HL-60 (cell line): ENCODE measurements at regions not wholly inside any gene's neighbourhood (a gene's known extent, or its start where the extent isn't known, plus 50 kb on each side); places are given as distances from the start of the nearest gene placed in this dataset.

ENCODE experiments used
- CTCF ChIP-seq: IDR thresholded peaks from one replicate; pipeline ENCODE4 v1.5.1; 2011; ENCODE audit warnings: low read length, control low read depth, inconsistent platforms; ENCODE audit not compliant: insufficient read depth
- GABPA ChIP-seq: IDR thresholded peaks from 2 replicates; pipeline ENCODE4 v1.6.1; 2012; ENCODE audit warnings: low read depth
- POLR2AphosphoS5 ChIP-seq: IDR thresholded peaks from 2 replicates; pipeline ENCODE4 v1.6.1; 2012; ENCODE audit warnings: low read depth

- TF ChIP-seq CTCF, result no peak
- no peak for TF ChIP-seq POLR2AphosphoS5
- TF ChIP-seq GABPA, result no peak
Measured at GRCh38 chr13:30846311-30846710, 59.8 kb upstream of the MEDAG start.
